CD4-positive, CD25-positive, alpha-beta regulatory T cell (primary cell): ENCODE measurements at regions not wholly inside any gene's neighbourhood (a gene's known extent, or its start where the extent isn't known, plus 50 kb on each side); places are given as distances from the start of the nearest gene placed in this dataset.

Source experiments
- ATAC-seq, 2 donors: fragments of 150-1000 bp; cut with Tn5 transposase; one replicate each; pipeline ENCODE4 v1.10.0; 2021; ENCODE audit warnings: low read depth in 2 of 2, moderate number of reproducible peaks in 2 of 2, moderate library complexity in 1 of 2
- DNase-seq, 3 donors: peaks; one replicate each; pipeline versions ENCODE4 v3.0.0 to v3.0.0-alpha.2; 2012 to 2022; ENCODE audit warnings: mixed read lengths in 1 of 3
- H3K27ac ChIP-seq: one replicate; pipeline ENCODE4 v1.7.0; 2013; ENCODE audit warnings: mild to moderate bottlenecking, low read length; ENCODE audit not compliant: insufficient read depth, poor library complexity, severe bottlenecking
- H3K27me3 ChIP-seq: one replicate; pipeline ENCODE4 v1.7.0; 2013; ENCODE audit warnings: low read length; ENCODE audit not compliant: control insufficient read depth, insufficient read depth
- H3K36me3 ChIP-seq: one replicate; pipeline ENCODE4 v1.7.0; 2013; ENCODE audit warnings: mild to moderate bottlenecking, low read length, moderate library complexity; ENCODE audit not compliant: control insufficient read depth, insufficient read depth
- H3K4me1 ChIP-seq: 2 replicates; pipeline ENCODE4 v1.7.0; 2013; ENCODE audit warnings: mild to moderate bottlenecking, low read length; ENCODE audit not compliant: insufficient read depth, control insufficient read depth, poor library complexity, severe bottlenecking
- H3K4me3 ChIP-seq: one replicate; pipeline ENCODE4 v1.7.0; 2013; ENCODE audit warnings: low read depth, mild to moderate bottlenecking, low read length, moderate library complexity
- H3K9me3 ChIP-seq, 2 experiments: 1 replicate in 1 of 2; 2 replicates in 1 of 2; pipeline ENCODE4 v1.7.0; 2013; ENCODE audit warnings: low read length in 2 of 2, mild to moderate bottlenecking in 1 of 2, moderate library complexity in 1 of 2; ENCODE audit not compliant: control insufficient read depth in 2 of 2
- H3K27ac Mint-ChIP-seq, 3 donors: one replicate each; pipeline ENCODE4 v1.8.0; 2020 to 2022; ENCODE audit warnings: mild to moderate bottlenecking in 3 of 3, mixed read lengths in 3 of 3, moderate library complexity in 2 of 3
- H3K27me3 Mint-ChIP-seq: one replicate; pipeline ENCODE4 v1.8.0; 2022; ENCODE audit warnings: mild to moderate bottlenecking, mixed read lengths
- H3K36me3 Mint-ChIP-seq: one replicate; pipeline ENCODE4 v1.8.0; 2020; ENCODE audit warnings: mixed read lengths
- H3K4me1 Mint-ChIP-seq, 4 donors: one replicate each; pipeline ENCODE4 v1.8.0; 2020 to 2022; ENCODE audit warnings: mixed read lengths in 4 of 4, mild to moderate bottlenecking in 1 of 4
- H3K4me3 Mint-ChIP-seq, 4 donors: one replicate each; pipeline ENCODE4 v1.8.0; 2020 to 2022; ENCODE audit warnings: mild to moderate bottlenecking in 4 of 4, mixed read lengths in 4 of 4, moderate library complexity in 3 of 4
- H3K9me3 Mint-ChIP-seq, 7 donors: one replicate each; pipeline ENCODE4 v1.8.0; 2020 to 2022; ENCODE audit warnings: mixed read lengths in 7 of 7, mild to moderate bottlenecking in 3 of 7, moderate library complexity in 2 of 7

- Histone ChIP-seq H3K27me3 (no peaks in the 10 kb centered on the region), H3K36me3 (no peaks in the 10 kb centered on the region), H3K9me3 (no peaks in the 10 kb centered on the region), H3K27ac (no peak overlapping the region), H3K4me1 (no peaks in the 10 kb centered on the region), H3K4me3 (no peak overlapping the region)
- ATAC-seq: no peak
- no peaks in the 10 kb centered on the region for H3K36me3 Mint-ChIP-seq
- DNase-seq: no peak
- peaks cover 0 to 11% (median 3%) of the 10 kb centered on the region in 7 donors for H3K9me3 Mint-ChIP-seq
- no peaks in the 10 kb centered on the region for H3K4me1 Mint-ChIP-seq
- H3K4me3 Mint-ChIP-seq: no peak overlapping the region
- no peaks in the 10 kb centered on the region for H3K27me3 Mint-ChIP-seq
- no peak overlapping the region for H3K27ac Mint-ChIP-seq
These were observed 1433.2 kb downstream of the LRFN5 start for GRCh38 chr14:43039881-43040280.

- Mint-ChIP-seq H3K9me3 (peaks cover 0 to 3% (median 0%) of the 10 kb centered on the region in 7 donors), H3K4me3 (no peak overlapping the region), H3K36me3 (no peaks in the 10 kb centered on the region), H3K4me1 (no peaks in the 10 kb centered on the region), H3K27ac (no peak overlapping the region), H3K27me3 (no peaks in the 10 kb centered on the region)
- DNase-seq (no peak), ATAC-seq (no peak)
- H3K9me3 ChIP-seq: no peaks in the 10 kb centered on the region
- no peak overlapping the region for H3K27ac ChIP-seq
- H3K27me3 ChIP-seq: no peaks in the 10 kb centered on the region
- H3K4me3 ChIP-seq: no peak overlapping the region
- H3K36me3 ChIP-seq: no peaks in the 10 kb centered on the region
- H3K4me1 ChIP-seq: no peaks in the 10 kb centered on the region
These were observed 1424.9 kb downstream of the LRFN5 start for GRCh38 chr14:43031598-43031997.

- no peaks in the 10 kb centered on the region for H3K27me3 Mint-ChIP-seq
- Histone ChIP-seq H3K4me3 (no peak overlapping the region), H3K27me3 (no peaks in the 10 kb centered on the region), H3K36me3 (no peaks in the 10 kb centered on the region), H3K27ac (no peak overlapping the region), H3K9me3 (peaks cover 0 to 4% of the 10 kb centered on the region in 2 experiments), H3K4me1 (no peaks in the 10 kb centered on the region)
- ATAC-seq: no peak
- no peak overlapping the region for H3K27ac Mint-ChIP-seq
- H3K9me3 Mint-ChIP-seq: peaks cover 2 to 24% (median 6%) of the 10 kb centered on the region in 7 donors
- H3K4me3 Mint-ChIP-seq: no peak overlapping the region
- H3K36me3 Mint-ChIP-seq: no peaks in the 10 kb centered on the region
- DNase-seq: no peak
- no peaks in the 10 kb centered on the region for H3K4me1 Mint-ChIP-seq
These were observed 1415.6 kb downstream of the LRFN5 start for GRCh38 chr14:43022094-43022800.

GRCh38 chr14:43019826-43020225 lies 1413.2 kb downstream of the LRFN5 start:
- Mint-ChIP-seq H3K36me3 (no peaks in the 10 kb centered on the region), H3K4me3 (no peak overlapping the region)
- no peak for DNase-seq

GRCh38 chr14:43014338-43014737 lies 1407.7 kb downstream of the LRFN5 start:
- Histone ChIP-seq H3K9me3 (peaks cover 0 to 3% of the 10 kb centered on the region in 2 experiments), H3K4me3 (no peak overlapping the region), H3K27ac (no peak overlapping the region), H3K36me3 (no peaks in the 10 kb centered on the region), H3K4me1 (no peaks in the 10 kb centered on the region), H3K27me3 (no peaks in the 10 kb centered on the region)
- Mint-ChIP-seq H3K36me3 (no peaks in the 10 kb centered on the region), H3K27ac (peak overlapping the region in 1 of 3 donors; percentile 9), H3K4me1 (no peaks in the 10 kb centered on the region), H3K27me3 (no peaks in the 10 kb centered on the region), H3K4me3 (no peak overlapping the region), H3K9me3 (peaks cover 0 to 19% (median 4%) of the 10 kb centered on the region in 7 donors)
- DNase-seq (no peak), ATAC-seq (no peak)

More at GRCh38 chr14:43019826-43020225, 1413.2 kb downstream of the LRFN5 start:
- Mint-ChIP-seq H3K27ac (no peak overlapping the region), H3K9me3 (peaks cover 1 to 26% (median 6%) of the 10 kb centered on the region in 7 donors), H3K27me3 (no peaks in the 10 kb centered on the region), H3K4me1 (no peaks in the 10 kb centered on the region)
- no peaks in the 10 kb centered on the region for H3K4me1 ChIP-seq
- H3K36me3 ChIP-seq: no peaks in the 10 kb centered on the region
- peaks cover 0 to 4% of the 10 kb centered on the region in 2 experiments for H3K9me3 ChIP-seq
- no peaks in the 10 kb centered on the region for H3K27me3 ChIP-seq
- ATAC-seq: no peak
- H3K4me3 ChIP-seq: no peak overlapping the region
- no peak overlapping the region for H3K27ac ChIP-seq

GRCh38 chr14:43012817-43013216 lies 1406.1 kb downstream of the LRFN5 start:
- H3K27me3 ChIP-seq: no peaks in the 10 kb centered on the region
- H3K4me1 ChIP-seq: no peaks in the 10 kb centered on the region
- Mint-ChIP-seq H3K36me3 (no peaks in the 10 kb centered on the region), H3K4me1 (no peaks in the 10 kb centered on the region), H3K4me3 (no peak overlapping the region), H3K27ac (no peak overlapping the region), H3K9me3 (peaks cover 0 to 15% (median 8%) of the 10 kb centered on the region in 7 donors), H3K27me3 (no peaks in the 10 kb centered on the region)
- no peaks in the 10 kb centered on the region for H3K36me3 ChIP-seq
- DNase-seq (no peak), ATAC-seq (no peak)
- H3K27ac ChIP-seq: no peak overlapping the region
- peaks cover 0 to 3% of the 10 kb centered on the region in 2 experiments for H3K9me3 ChIP-seq
- H3K4me3 ChIP-seq: no peak overlapping the region

GRCh38 chr14:43005807-43006206 lies 1399.1 kb downstream of the LRFN5 start:
- no peaks in the 10 kb centered on the region for H3K4me1 ChIP-seq
- no peak for ATAC-seq
- Mint-ChIP-seq H3K27me3 (no peaks in the 10 kb centered on the region), H3K27ac (no peak overlapping the region), H3K4me3 (no peak overlapping the region), H3K4me1 (no peaks in the 10 kb centered on the region), H3K36me3 (no peaks in the 10 kb centered on the region), H3K9me3 (peaks cover 0 to 39% (median 10%) of the 10 kb centered on the region in 7 donors)
- no peak overlapping the region for H3K4me3 ChIP-seq
- peaks cover 0 to 38% of the 10 kb centered on the region in 2 experiments for H3K9me3 ChIP-seq
- H3K27me3 ChIP-seq: no peaks in the 10 kb centered on the region
- no peak overlapping the region for H3K27ac ChIP-seq
- no peaks in the 10 kb centered on the region for H3K36me3 ChIP-seq
- DNase-seq: no peak

GRCh38 chr14:43003845-43004244 lies 1397.2 kb downstream of the LRFN5 start:
- ATAC-seq: no peak
- Mint-ChIP-seq H3K27me3 (no peaks in the 10 kb centered on the region), H3K36me3 (no peaks in the 10 kb centered on the region)

More at GRCh38 chr14:43003845-43004244, 1397.2 kb downstream of the LRFN5 start:
- no peak overlapping the region for H3K4me3 Mint-ChIP-seq
- no peak overlapping the region for H3K27ac Mint-ChIP-seq
- no peaks in the 10 kb centered on the region for H3K27me3 ChIP-seq
- no peaks in the 10 kb centered on the region for H3K36me3 ChIP-seq
- H3K9me3 ChIP-seq: peaks cover 0 to 38% of the 10 kb centered on the region in 2 experiments
- no peak overlapping the region for H3K4me3 ChIP-seq
- DNase-seq: no peak
- H3K9me3 Mint-ChIP-seq: peaks cover 3 to 41% (median 12%) of the 10 kb centered on the region in 7 donors
- H3K4me1 ChIP-seq: no peaks in the 10 kb centered on the region
- no peaks in the 10 kb centered on the region for H3K4me1 Mint-ChIP-seq
- H3K27ac ChIP-seq: no peak overlapping the region
